ENCODE measurements at regions not wholly inside any gene's neighbourhood (a gene's known extent, or its start where the extent isn't known, plus 50 kb on each side); places are given as distances from the start of the nearest gene placed in this dataset.

- no peak for TF ChIP-seq RAD21 (CRISPR knock-in tag; IDR thresholded peaks at IDR 0.05)
- TF ChIP-seq IRF2 (CRISPR knock-in tag; IDR thresholded peaks at IDR 0.05): no peak
- TF ChIP-seq POLR2AphosphoS2 (IDR thresholded peaks at IDR 0.05; ENCODE audit: low read depth, low read length): no peak
- TF ChIP-seq EP300 (IDR thresholded peaks at IDR 0.05; ENCODE audit: low read depth in 2 of 2, low read length in 2 of 2): no peak
- no peak for TF ChIP-seq EP300 (CRISPR knock-in tag; IDR thresholded peaks at IDR 0.05; ENCODE audit: borderline replicate concordance)
- TF ChIP-seq POLR2A (IDR thresholded peaks at IDR 0.05; ENCODE audit: insufficient read depth in 1 of 2, low read depth in 2 of 2, low read length in 2 of 2): no peak
- no peak for TF ChIP-seq ZSCAN30 (CRISPR knock-in tag; IDR thresholded peaks at IDR 0.05)
- no peak for TF ChIP-seq EZH2 (conservative IDR thresholded peaks at IDR 0.05; ENCODE audit: low read depth, low read length)
- TF ChIP-seq PRDM15 (CRISPR knock-in tag; IDR thresholded peaks at IDR 0.05): no peak
- no peak for TF ChIP-seq GATAD1 (CRISPR knock-in tag; IDR thresholded peaks at IDR 0.05)
- TF ChIP-seq CTCF (CRISPR knock-in tag; IDR thresholded peaks at IDR 0.05): no peak
- TF ChIP-seq ARNT (IDR thresholded peaks at IDR 0.05): no peak
- TF ChIP-seq PATZ1 (CRISPR knock-in tag; IDR thresholded peaks at IDR 0.05): no peak
These were observed 612.2 kb downstream of the HDGFL1 start for GRCh38 chr6:23181356-23182110.

All from HepG2 (cell line).